ENCODE measurements at regions not wholly inside any gene's neighbourhood (a gene's known extent, or its start where the extent isn't known, plus 50 kb on each side); places are given as distances from the start of the nearest gene placed in this dataset.
A peak's percentile ranks its signal among the peaks of the same experiment; 100 is the strongest.

GRCh38 chr6:148653138-148653776 lies 93.6 kb upstream of the UST start:
- no peak for DNase-seq (ENCODE audit: low spot score)

GRCh38 chr6:148657048-148657447 lies 89.8 kb upstream of the UST start:
- peak; percentile 12 for DNase-seq (ENCODE audit: low spot score)

DNA sequence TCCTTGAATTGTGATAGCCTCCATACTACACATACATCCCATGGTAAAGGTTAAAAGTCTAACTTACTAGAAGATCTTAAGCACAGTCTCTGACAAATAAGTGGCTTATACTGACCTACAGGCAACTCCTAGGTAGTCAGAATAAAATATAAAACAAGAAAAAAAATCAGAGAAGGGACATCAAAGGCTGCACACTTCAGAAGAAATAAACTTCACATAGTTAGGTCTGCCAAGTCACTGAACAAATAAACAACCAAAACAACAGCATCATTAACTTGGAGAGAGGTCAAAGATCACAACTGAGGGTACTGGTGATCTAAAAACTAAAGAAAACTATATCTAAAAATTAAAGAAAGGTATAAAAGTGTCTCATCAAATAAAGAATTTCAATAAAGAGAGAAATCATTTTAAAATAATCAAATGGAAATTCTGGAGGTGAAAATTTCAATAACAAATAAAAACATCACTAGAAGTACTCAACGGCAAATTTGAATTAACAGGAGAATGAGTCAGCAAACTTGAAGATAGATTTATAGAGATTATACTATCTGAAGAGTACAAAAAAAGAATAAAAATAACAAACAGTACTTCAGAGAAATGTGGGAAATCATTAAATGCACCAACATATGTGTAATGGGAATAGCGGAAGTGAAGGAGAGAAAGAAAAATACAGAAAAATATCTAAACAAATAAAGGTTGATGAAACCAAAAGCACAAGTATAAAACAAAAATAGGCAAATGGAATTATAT lies 88.0 kb upstream of the UST start:
- DNase-seq (ENCODE audit: low spot score): no peak

DNA sequence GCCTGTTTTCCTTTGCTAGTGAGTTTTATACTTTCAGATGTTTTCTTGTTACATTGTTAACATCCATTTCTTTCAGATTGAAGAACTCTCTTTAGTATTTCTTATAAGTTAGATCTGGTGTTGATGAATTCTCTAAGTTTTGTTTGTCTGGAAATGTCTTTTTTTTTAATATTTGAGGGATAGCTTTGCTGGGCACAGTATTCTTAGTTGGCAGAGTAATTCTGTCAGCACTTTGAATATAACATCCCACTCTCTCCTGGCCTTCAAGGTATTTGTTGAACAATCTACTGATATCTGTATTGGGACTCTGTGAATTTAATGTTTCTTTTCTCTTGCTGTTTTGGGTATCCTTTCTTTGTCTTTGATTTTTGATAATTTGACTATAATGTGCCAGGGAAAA lies 79.4 kb upstream of the UST start:
- DNase-seq (ENCODE audit: low spot score): no peak

GRCh38 chr6:148671085-148671484 lies 75.7 kb upstream of the UST start:
- no peak for DNase-seq (ENCODE audit: low spot score)

DNA sequence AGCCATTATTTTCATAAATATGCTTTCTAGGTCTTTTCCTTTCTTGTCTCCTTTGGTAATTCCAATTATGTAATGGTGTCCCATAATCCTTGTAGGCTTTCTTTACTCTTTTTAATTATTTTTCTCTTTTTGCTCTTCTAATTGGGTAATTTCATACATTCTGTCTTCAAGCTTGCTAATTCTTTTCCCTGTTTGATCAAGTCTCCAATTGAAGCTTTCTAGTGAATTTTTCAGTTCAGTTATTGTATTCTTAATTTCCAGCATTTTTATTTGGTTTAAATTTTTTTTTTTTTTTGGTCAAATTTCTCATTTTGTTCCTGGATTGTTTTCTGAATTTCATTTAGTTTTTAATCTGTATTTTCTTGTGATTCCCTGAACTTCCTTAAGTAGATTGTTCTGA lies 74.9 kb upstream of the UST start:
- DNase-seq (ENCODE audit: low spot score): no peak

- no peak for DNase-seq (ENCODE audit: low spot score)
Observed at GRCh38 chr6:148674306-148674705, 72.5 kb upstream of the UST start.

GRCh38 chr6:148677594-148678476 lies 69.0 kb upstream of the UST start:
- no peak for DNase-seq (ENCODE audit: low spot score)

GRCh38 chr6:148678682-148679081 lies 68.1 kb upstream of the UST start:
- no peak for DNase-seq (ENCODE audit: low spot score)

- no peak for DNase-seq (ENCODE audit: low spot score)
Observed at GRCh38 chr6:148681666-148682065, 65.2 kb upstream of the UST start.

DNA sequence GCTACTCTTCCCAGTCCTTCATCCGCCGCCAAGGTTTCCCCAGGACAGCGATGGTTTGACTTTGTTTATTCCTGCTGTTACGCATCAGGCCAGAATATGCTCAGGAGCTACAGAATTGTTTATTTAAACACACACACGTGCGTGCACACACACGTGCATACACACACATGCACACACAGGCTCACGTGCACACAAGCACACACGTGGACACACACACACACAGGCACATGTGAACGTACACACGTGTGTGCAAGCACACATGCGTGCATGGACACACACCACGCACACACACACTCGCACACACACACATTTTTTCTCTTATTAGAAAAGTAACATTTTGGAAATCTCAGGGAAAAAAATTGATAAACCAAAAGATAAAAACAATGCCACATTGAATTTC lies 64.6 kb upstream of the UST start:
- no peak for DNase-seq (ENCODE audit: low spot score)

DNA sequence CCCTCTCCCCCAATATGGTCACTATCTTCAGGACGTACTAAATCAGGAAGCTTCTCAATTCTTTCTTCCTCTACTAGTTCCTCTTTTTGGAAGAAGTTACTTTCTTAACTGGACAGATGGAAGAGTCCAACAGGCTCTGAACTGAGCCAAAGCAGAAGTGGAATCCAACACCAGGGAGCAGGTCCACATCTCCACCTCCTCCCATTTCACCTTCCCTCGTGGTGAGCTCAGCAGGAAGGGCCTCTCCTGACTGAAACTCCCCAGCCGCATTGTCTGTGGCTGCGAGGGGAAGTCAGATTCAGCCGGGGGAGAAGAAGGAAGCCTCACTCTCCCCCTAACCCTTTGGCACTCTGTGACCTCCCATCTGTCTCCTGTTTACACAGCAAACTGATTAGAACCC lies 63.8 kb upstream of the UST start:
- DNase-seq (ENCODE audit: low spot score): no peak

GRCh38 chr6:148689168-148689567 lies 57.7 kb upstream of the UST start:
- no peak for DNase-seq (ENCODE audit: low spot score)

- no peak for DNase-seq (ENCODE audit: low spot score)
Observed at GRCh38 chr6:148693882-148694484, 52.8 kb upstream of the UST start.

Data from AG08395 (cell line).